IPS DF 6.9 (cell line): ENCODE measurements at regions not wholly inside any gene's neighbourhood (a gene's known extent, or its start where the extent isn't known, plus 50 kb on each side); places are given as distances from the start of the nearest gene placed in this dataset.
"Not testable (repeated sequence)": the region's sequence is repeated elsewhere in the genome, so short reads cannot be mapped to it uniquely, and the experiment has no call there.

ENCODE experiments used
- DNase-seq: peaks from one replicate; pipeline ENCODE4 v3.0.0-alpha.2; 2013; ENCODE audit warnings: low read depth, low spot score
- H3K27ac ChIP-seq: one replicate; pipeline ENCODE4 v1.5.1; 2013; ENCODE audit warnings: low read length, control low read depth
- H3K27me3 ChIP-seq: 2 replicates; pipeline ENCODE4 v1.6.1; 2013; ENCODE audit warnings: mild to moderate bottlenecking, low read length; ENCODE audit not compliant: control insufficient read depth, insufficient read depth
- H3K36me3 ChIP-seq: 2 replicates; pipeline ENCODE4 v1.6.1; 2013; ENCODE audit warnings: low read length; ENCODE audit not compliant: control insufficient read depth, insufficient read depth
- H3K4me1 ChIP-seq: 2 replicates; pipeline ENCODE4 v1.6.1; 2013; ENCODE audit warnings: low read length; ENCODE audit not compliant: control insufficient read depth, insufficient read depth
- H3K4me3 ChIP-seq: 2 replicates; pipeline ENCODE4 v1.5.1; 2013; ENCODE audit warnings: mild to moderate bottlenecking, low read length
- H3K9me3 ChIP-seq: 2 replicates; pipeline ENCODE4 v1.6.1; 2013; ENCODE audit warnings: low read length, inconsistent platforms; ENCODE audit not compliant: control insufficient read depth, insufficient read depth
- WGBS: extraction: QIAGEN DNeasy Blood & Tissue Kit; methylation state at CpG from one replicate; pipeline ENCODE4 v1.1.7; 2013; ENCODE audit warnings: mixed read lengths, missing lambda C conversion rate; ENCODE audit not compliant: insufficient read length, insufficient coverage; 5-methylcytosine and 5-hydroxymethylcytosine counted together

- Histone ChIP-seq H3K9me3 (no peaks in the 10 kb centered on the region), H3K27ac (no peak overlapping the region), H3K4me3 (no peak overlapping the region), H3K36me3 (no peaks in the 10 kb centered on the region), H3K4me1 (no peaks in the 10 kb centered on the region), H3K27me3 (no peaks in the 10 kb centered on the region)
- no peak for DNase-seq
- no CpG with 5 or more reads among the region's 1 CpG for WGBS
These were observed 369.7 kb downstream of the TUSC1 start for GRCh38 chr9:25308549-25308948.

GRCh38 chr9:25302601-25303000 lies 375.6 kb downstream of the TUSC1 start:
- Histone ChIP-seq H3K9me3 (no peaks in the 10 kb centered on the region), H3K4me1 (no peaks in the 10 kb centered on the region), H3K27ac (no peak overlapping the region), H3K27me3 (no peaks in the 10 kb centered on the region), H3K4me3 (no peak overlapping the region), H3K36me3 (no peaks in the 10 kb centered on the region)
- WGBS: no CpG with 5 or more reads among the region's 1 CpG
- DNase-seq: no peak

GRCh38 chr9:25288195-25288594 lies 390.0 kb downstream of the TUSC1 start:
- H3K27ac ChIP-seq, H3K36me3 ChIP-seq, DNase-seq, H3K9me3 ChIP-seq, H3K4me3 ChIP-seq, H3K4me1 ChIP-seq, H3K27me3 ChIP-seq: not testable (repeated sequence)
- WGBS: no CpG with 5 or more reads among the region's 5 CpGs

- Histone ChIP-seq H3K9me3 (no peaks in the 10 kb centered on the region), H3K4me3 (no peak overlapping the region), H3K4me1 (no peaks in the 10 kb centered on the region), H3K27ac (no peak overlapping the region), H3K27me3 (no peaks in the 10 kb centered on the region), H3K36me3 (no peaks in the 10 kb centered on the region)
- WGBS: no CpG with 5 or more reads among the region's 1 CpG
- DNase-seq: no peak
These were observed 393.9 kb downstream of the TUSC1 start for GRCh38 chr9:25284365-25284764.

DNA sequence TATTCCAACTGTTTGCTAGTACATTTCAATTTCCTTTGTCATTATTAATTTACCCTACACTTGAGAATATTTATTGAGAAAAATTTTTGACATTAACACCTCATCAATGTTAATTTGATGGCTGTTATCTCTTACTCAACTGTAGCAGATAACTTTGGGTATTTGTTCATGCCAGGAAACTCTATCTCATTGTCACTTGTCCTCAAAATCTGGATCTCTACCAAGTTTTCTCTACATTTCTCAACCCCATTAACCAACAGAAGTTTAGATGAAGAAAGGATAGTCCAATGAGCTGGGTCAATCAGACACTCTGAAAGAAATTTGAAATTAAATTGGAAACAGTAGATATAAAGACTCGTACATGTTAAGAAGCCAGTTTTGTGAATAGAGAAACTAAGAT lies 395.3 kb downstream of the TUSC1 start:
- Histone ChIP-seq H3K27me3 (no peaks in the 10 kb centered on the region), H3K4me1 (no peaks in the 10 kb centered on the region), H3K36me3 (no peaks in the 10 kb centered on the region), H3K27ac (no peak overlapping the region), H3K4me3 (no peak overlapping the region), H3K9me3 (no peaks in the 10 kb centered on the region)
- no peak for DNase-seq
- WGBS: no CpG with 5 or more reads among the region's 1 CpG

DNA sequence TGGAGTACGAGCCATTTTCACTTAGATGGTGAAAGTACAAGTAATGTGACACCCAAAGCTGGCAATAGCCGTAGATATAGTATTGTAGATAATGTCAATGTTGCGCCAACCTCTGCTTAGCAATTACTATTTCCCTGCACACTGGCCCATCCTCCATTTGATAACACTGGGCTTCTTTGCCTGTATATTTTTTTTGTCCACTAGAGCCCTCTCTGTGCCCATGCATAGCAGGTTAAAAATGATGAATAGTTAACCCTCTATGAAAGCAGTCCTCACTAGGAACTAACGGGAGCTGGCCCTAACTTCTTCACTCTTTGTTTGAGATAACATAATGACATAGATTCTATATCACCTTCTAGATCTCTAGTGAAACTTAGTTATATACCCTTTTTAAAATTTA lies 416.8 kb downstream of the TUSC1 start:
- no peak for DNase-seq
- Histone ChIP-seq H3K4me3 (no peak overlapping the region), H3K27me3 (no peaks in the 10 kb centered on the region), H3K27ac (no peak overlapping the region), H3K9me3 (no peaks in the 10 kb centered on the region), H3K36me3 (no peaks in the 10 kb centered on the region), H3K4me1 (no peaks in the 10 kb centered on the region)
- no CpG with 5 or more reads among the region's 4 CpGs for WGBS

DNA sequence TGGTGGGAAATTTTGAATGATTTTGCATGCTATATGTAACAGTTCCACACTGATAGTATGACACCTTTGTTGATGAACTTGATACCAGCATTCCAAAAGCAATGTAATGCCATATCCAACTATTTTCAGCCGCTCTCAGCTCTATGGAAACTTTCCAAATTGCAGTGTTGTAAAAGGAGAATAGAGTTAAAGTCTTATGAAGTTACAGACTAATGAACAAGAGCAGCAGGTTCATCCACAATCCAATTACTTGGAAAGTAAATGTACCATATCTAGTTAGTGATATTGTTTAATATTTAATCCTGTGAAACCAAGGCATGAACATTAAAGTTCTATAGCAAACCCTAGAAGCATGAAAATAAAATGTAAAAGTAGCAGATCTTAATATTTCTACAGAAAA lies 418.2 kb downstream of the TUSC1 start:
- no CpG with 5 or more reads among the region's 1 CpG for whole genome bisulfite sequencing

DNA sequence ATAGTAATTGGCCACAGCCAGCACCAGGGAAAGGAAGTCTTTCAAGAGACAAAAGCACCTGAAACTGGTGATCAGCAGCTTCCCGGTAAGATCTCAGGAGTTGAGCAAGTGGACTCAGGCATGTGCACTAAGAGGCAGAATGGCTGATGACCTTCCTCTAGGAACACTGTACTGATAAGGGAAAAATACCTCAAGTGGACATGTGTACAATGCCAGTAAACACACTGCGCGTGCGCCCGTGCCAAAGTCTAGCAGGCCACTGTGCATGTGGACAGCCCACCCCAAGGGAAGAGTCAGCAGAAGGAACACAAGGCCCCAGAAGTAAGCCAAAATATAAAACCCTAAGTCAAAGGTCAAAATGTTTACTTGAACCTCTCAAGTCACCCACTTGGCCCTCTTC lies 423.0 kb downstream of the TUSC1 start:
- Histone ChIP-seq H3K4me3 (no peak overlapping the region), H3K9me3 (no peaks in the 10 kb centered on the region), H3K4me1 (no peaks in the 10 kb centered on the region), H3K27ac (no peak overlapping the region), H3K27me3 (no peaks in the 10 kb centered on the region), H3K36me3 (no peaks in the 10 kb centered on the region)
- WGBS: no CpG with 5 or more reads among the region's 5 CpGs
- DNase-seq: no peak

More for the DNA sequence above, 418.2 kb downstream of the TUSC1 start:
- Histone ChIP-seq H3K9me3 (no peaks in the 10 kb centered on the region), H3K27me3 (no peaks in the 10 kb centered on the region), H3K36me3 (no peaks in the 10 kb centered on the region), H3K4me1 (no peaks in the 10 kb centered on the region), H3K27ac (no peak overlapping the region), H3K4me3 (no peak overlapping the region)
- no peak for DNase-seq

GRCh38 chr9:25254051-25254450 lies 424.2 kb downstream of the TUSC1 start:
- Histone ChIP-seq H3K27ac (no peak overlapping the region), H3K27me3 (no peaks in the 10 kb centered on the region), H3K4me1 (no peaks in the 10 kb centered on the region), H3K9me3 (no peaks in the 10 kb centered on the region), H3K36me3 (no peaks in the 10 kb centered on the region), H3K4me3 (no peak overlapping the region)
- WGBS: no CpG with 5 or more reads among the region's 2 CpGs
- DNase-seq: no peak

DNA sequence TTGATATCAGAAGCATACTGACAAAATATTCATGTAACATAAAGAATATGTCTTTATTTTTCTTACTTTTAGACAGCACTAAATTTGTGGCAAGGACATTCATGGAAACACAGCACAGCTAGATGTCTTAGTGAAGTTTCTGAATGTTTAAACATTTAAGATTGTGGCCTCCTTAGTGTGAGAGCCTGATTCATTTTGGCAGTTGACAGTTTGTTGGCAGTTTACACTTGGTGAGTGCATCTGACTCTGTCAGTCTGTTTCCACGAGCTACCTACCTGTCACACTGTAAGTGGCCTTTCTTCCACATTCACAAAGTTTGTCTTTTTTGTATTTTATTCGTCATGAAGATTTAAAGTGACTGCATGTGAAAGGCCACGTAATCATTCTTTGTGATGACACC lies 436.8 kb downstream of the TUSC1 start:
- no peak overlapping the region for H3K27ac ChIP-seq
- no CpG with 5 or more reads among the region's 3 CpGs for WGBS
- DNase-seq: no peak
- H3K27me3 ChIP-seq: no peaks in the 10 kb centered on the region
- no peaks in the 10 kb centered on the region for H3K9me3 ChIP-seq
- H3K4me1 ChIP-seq: no peaks in the 10 kb centered on the region
- no peaks in the 10 kb centered on the region for H3K36me3 ChIP-seq
- no peak overlapping the region for H3K4me3 ChIP-seq

- peaks cover 5% of the 10 kb centered on the region; the same call in 1 of the 2 replicates for H3K36me3 ChIP-seq
- H3K27ac ChIP-seq: no peak overlapping the region
- no peaks in the 10 kb centered on the region; the same call in 1 of the 2 replicates for H3K9me3 ChIP-seq
- WGBS: no CpG with 5 or more reads among the region's 8 CpGs
- H3K4me1 ChIP-seq: no peaks in the 10 kb centered on the region
- no peaks in the 10 kb centered on the region for H3K27me3 ChIP-seq
- DNase-seq: no peak
- no peak overlapping the region for H3K4me3 ChIP-seq
These were observed 451.1 kb downstream of the TUSC1 start for GRCh38 chr9:25226901-25227686.
